NB4 (cell line): ENCODE measurements at regions not wholly inside any gene's neighbourhood (a gene's known extent, or its start where the extent isn't known, plus 50 kb on each side); places are given as distances from the start of the nearest gene placed in this dataset.

Experiments
- MAX ChIP-seq: IDR thresholded peaks from 2 replicates; pipeline ENCODE4 v1.6.1; 2011; ENCODE audit warnings: low read depth, low read length
- POLR2A ChIP-seq: IDR thresholded peaks from 2 replicates; pipeline ENCODE4 v1.6.1; 2011; ENCODE audit warnings: mild to moderate bottlenecking; ENCODE audit not compliant: insufficient read length; ENCODE audit errors: extremely low read depth

GRCh38 chrX:125678258-125678657, 358.6 kb downstream of the TEX13C start:
- TF ChIP-seq MAX (no peak), POLR2A (no peak)
